ENCODE measurements at regions not wholly inside any gene's neighbourhood (a gene's known extent, or its start where the extent isn't known, plus 50 kb on each side); places are given as distances from the start of the nearest gene placed in this dataset.

GRCh38 chr6:105844275-105844883 lies 241.8 kb upstream of the PRDM1 start:
- DNase-seq = no peak

GRCh38 chr6:105839266-105839665 lies 246.9 kb upstream of the PRDM1 start:
- no peak for DNase-seq

DNA sequence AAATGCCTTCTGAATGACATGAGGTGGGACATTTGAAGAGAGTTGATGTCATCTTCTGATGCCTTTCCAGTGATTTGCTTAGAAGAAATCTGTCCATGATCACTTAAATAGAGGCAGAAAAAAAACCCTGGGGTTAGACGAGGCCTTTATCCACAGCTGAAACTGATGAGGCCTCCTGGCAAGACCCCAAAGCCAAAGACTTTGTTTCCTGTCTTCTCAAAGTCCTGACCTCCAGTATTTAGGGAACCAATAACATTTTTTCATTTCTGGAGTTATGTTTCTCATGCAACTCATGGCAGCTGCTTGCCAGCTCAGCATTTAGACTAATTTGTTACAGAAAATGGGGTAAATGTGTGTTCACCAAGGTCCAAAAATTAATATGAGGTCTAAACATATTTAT lies 248.0 kb upstream of the PRDM1 start:
- no peak for DNase-seq

DNA sequence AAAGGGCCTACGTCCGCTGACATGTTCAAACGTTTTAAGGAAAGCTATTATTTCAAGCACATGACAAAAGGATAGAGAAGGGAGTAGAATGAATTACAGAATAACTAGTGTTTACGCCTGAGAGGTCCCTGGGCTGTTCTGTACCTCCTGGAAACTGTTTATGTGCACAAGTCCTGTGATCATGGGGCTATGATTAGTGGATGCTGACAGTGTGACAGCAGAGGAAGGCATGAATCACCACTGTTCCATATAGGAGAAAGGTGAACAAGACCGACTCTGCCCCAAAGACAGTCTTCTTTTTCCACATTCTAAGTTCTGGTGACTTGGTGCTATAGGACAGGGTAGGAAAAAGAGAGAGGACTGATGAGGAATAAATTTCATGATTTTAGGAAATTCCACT lies 249.2 kb upstream of the PRDM1 start:
- no peak for DNase-seq

DNA sequence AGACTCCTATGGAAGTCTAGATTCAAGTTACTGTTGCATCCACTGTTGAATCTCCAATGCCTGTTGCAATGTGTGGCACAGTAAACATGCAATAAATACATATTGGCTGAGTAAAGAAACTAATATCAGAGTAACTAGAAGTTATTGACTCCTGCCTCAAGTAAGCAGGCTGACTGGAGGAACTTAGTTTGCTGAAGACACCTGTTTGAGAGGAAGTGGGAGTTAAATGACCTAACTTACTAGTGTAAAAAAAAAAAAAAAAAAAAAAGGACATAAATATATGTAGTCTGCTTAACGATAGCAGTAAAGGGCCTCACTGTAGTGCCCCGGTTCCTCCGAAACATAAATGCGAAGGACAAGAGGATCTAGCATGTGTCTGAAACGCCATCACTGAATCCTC lies 249.8 kb upstream of the PRDM1 start:
- no peak for DNase-seq

DNA sequence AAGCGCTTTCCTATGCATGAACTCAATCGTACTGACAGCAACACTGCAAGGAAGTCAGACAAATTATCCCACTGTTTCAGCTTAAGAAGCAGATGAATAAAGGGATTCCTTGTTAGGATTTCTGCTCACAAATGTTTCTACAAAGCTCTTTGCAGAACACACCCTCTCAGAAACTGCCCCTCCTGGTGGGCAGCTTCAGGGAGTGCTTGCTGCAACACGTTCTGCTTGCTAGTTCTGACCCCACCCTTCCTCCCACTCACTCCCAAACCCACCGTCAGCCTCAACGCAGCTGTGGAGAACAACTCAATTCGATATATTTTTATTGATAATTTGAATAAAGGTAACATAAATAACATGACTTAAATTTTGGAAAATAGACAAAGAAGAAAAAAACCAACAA lies 250.8 kb upstream of the PRDM1 start:
- DNase-seq = no peak

DNA sequence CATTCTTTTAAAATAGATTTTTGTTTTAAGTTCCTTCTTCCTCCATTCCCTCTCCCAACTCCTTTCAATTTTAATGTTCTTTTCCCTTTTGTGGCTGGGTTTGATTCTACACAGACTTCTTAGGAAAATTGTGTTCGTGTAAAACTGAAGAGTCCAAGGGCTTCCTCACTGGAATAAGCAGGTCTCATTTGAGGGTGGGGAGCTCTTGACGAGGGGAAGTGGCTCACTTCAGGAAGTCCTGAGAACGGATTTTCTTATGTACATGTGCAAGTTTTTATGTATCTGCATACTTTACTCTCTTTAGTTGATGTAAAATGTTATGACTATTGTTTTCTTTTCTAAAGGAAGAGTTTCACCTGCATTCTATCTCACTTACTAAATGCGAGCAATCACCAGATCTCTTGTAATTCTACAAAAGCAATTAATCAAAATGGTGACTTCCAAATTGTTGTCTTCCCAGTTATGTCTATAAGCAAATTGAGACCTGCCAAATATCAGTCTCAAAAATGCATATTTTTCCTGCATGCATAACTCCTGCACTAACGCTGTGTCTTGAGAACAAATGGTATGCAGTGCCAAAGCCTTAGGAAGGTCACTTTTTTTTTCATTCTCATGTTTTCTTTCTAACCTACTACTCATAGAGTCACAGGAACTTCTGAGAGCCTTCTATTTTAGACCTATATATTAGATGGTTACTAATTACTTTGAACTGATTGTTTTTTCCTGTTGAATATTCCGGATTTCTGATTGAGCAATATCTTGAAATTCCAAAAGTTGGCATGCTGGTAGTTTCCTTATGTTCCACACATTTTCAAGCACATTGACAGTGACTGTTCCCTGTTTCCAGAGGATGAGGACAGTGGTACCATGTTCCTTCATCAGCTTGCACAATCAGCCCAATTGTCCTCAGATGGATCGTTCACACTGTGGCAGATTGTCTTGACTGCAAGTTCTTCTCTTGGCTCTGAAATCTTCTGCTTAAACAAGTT lies 251.9 kb upstream of the PRDM1 start:
- no peak for DNase-seq

- no peak for DNase-seq
These were observed 253.8 kb upstream of the PRDM1 start for GRCh38 chr6:105832313-105832761.

DNA sequence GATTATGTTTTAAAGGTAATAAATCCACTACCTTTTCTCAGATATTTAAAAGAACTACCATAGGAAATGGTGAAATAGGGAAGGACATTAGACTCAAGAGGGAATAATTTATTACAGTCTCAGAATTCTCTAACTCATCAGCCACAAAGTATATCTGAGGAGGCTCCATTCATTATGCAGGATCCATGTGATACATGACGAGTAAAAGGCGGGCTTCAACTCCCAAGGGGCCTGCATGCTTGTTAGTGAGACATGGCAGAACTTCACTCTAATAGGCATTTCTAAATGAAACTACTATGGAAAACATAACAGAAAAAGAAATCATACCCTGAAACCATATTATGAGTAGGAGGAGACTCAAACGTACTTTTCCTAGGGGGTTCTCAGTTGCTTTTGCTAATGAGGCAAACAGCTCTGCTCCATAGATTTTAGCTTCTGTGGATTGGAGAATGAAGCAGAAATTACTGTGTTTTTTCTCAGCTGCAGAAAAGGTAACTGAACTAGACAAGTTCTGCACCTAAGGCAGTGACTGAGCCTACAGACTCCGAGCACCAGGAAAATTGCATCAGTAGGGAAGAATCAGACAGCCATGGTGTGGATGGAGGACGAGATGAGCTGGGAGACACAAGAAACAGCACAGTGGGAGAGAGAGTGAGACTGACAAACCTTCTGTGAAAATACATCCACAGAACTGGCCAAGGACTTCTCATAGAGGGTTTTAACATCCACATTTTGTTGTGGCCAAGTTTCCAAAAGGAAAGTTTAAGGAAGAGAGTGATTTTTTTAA lies 254.6 kb upstream of the PRDM1 start:
- no peak for DNase-seq

DNA sequence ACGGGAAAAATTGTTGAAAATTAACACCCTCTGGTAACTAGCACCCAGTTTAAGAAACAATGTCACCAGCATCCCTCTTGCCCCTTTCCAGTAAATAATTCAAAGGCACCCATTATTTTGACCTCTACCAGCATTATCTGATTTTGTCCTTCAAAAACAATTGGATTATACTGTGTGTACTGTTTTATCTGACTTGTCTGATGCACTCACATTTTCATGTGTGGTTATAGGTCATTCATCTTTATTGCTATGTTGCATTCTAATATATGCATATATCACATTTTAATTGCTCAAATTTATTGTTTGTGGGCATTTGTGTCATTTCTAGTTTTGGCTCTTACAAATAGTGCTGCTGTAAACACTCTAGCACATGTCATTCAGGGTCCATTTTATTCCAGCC lies 260.9 kb upstream of the PRDM1 start:
- no peak for DNase-seq

- no peak for DNase-seq
These were observed 261.4 kb upstream of the PRDM1 start for GRCh38 chr6:105824732-105825131.

DNA sequence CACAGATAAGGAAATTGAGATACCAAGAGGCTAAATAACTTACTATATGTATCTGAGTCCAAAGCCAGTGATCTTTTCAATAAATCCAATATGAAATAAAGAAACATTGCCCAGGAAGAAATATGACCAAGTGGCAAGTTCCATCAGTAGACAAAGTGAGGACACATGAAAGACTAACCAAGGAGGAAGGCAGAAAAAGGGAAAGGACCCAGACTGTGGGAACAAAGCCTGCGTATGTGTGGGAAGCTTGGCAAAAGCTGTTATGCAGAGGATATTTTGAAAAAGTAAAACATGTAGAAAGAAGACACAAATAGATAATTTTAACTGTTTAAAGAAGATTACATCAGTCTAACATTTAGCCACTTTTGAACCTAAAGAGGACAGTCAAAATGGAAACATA lies 264.4 kb upstream of the PRDM1 start:
- DNase-seq = no peak

- DNase-seq = no peak
These were observed 265.1 kb upstream of the PRDM1 start for GRCh38 chr6:105821027-105821426.

DNA sequence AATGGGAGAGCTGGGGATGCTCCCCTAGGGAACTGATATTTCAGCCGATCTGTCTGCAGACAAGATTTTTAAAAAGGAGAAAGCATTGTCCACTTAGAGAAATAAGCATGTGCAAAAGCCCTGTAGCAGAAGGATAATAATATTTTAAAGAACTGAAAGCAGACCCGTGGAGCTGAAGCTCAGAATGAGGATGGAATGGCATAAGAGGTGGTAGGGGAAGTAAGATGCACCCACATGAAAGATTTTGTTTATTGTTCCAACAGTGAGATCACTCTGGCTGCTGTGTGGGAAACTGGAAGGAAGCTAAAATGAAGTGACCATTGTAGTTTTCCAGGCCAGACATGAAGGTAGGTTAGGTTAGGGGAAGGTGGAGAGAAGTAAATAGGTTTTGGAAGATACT lies 266.4 kb upstream of the PRDM1 start:
- no peak for DNase-seq

DNA sequence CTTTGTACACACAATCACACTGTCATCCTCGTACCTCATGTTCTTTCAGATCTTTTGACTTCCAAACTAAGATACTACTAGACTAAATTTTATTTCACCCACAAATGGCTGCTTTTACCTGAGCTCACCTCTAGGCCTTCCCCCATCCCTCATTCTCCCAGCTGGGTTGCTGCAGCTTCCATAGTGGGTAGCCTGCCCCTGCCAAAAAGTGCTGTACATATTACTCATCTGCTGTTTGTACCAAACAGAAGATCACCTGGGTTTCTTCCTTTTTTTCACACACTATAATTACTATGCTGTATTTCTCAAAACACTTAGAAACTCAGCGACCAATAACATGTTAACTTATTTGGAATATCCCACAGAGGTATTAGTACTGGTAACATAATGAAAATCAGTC lies 267.6 kb upstream of the PRDM1 start:
- no peak for DNase-seq

DNA sequence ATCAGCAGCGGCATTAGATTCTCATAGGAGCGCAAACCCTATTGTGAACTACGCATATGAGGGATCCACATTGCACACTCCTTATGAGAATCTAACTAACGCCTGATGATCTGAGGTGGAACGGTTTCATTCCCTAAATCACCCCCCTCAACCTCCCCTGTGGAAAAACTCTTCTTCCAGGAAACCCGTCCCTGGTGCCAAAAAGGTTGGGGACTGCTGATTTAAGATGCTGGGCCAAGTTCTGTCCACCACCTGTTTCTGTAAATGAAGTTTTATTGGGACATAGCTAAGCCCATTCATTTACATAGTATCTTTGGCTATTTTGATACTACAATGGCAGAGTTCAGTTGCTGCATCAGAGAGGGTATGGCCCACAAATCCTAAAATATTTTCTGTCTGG lies 268.2 kb upstream of the PRDM1 start:
- DNase-seq = no peak

- DNase-seq = peak; percentile 18
These were observed 268.8 kb upstream of the PRDM1 start for GRCh38 chr6:105817370-105817769.

- DNase-seq = no peak
These were observed 269.3 kb upstream of the PRDM1 start for GRCh38 chr6:105816847-105817246.

- no peak for DNase-seq
These were observed 270.2 kb upstream of the PRDM1 start for GRCh38 chr6:105815661-105816555.

DNA sequence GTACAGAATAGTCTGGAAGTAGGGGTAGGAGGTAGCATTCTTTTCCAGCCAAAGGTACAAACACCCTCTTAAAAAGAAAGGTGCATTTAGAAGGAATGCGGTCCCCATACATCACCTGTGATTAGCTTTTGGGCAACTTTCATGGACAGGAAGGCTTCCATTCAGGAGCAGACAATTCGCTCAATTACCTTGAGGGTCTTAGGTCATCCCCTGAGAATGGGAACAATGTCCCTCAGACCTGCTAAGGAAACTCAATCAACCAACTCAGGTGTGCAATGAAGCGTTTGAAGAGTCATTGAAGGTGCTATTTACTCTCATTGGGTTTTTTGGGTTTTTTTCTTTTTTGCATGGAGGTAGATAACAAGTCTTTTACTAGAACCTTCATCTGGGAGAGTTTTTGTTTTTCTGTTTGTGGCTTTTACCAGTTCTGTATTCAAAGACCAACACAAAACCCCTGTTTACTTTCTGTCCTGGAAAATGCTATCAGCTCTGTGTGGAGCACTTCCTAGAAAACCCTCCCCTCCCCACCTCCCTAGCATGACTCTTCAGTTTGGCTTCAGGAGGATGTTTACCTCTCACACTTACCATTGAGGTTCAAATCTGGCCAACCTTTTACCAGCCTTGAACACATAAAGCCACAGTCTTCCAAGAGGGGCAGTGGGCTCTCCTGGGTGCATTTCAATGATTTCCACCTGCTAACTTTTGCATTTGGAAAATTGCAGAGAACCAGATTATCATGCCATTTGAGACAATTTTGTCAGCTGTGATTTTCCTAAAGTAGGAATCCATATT lies 271.2 kb upstream of the PRDM1 start:
- peak; percentile 31 for DNase-seq

DNA sequence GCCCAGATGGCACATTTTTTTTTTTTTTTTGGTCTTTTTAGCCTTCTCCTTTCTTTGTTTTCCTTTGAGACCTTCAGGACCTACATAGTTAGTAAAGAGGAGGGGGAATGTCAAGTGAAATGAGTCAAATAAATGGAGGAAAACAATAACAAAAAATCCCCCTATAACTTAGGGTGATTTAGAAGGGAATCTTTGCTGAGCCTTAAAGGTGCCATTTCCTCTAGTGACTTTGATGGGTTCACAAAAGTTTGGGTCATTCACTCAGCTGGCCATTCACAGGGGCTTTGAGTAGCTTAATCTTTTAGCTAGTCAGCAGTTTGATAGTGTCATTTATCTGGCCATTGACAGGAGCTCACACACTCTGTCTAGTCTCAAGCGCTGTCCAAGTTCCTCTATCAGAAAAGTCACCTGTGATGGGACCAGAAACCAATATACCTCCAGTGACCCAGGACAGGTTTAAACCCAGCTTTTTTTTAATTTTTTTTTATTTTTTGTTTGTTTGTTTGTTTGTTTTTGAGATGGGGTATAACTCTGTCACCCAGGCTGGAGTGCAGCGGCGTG lies 275.1 kb upstream of the PRDM1 start:
- no peak for DNase-seq

Measured in NCI-H345 (cell line).